ENCODE measurements at regions not wholly inside any gene's neighbourhood (a gene's known extent, or its start where the extent isn't known, plus 50 kb on each side); places are given as distances from the start of the nearest gene placed in this dataset.

DNA sequence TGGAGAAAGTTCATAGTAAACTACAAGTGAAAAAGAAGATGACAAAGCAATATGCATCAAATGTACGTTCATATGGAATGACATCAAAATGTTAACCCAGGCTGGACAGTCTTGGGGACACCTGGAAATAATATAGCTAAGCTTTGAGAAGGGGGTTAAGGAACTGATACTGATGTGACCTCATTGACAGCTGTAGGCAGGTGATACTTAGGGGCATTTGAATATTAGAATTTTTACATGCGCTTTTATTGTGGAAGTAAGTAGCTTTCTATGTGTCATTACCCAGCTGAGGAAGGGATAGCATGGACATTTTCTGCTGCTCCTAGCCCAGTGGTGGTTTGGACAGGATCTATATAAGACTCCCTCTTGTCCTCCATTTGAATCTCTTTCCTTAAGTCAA, 299.7 kb downstream of the CWC27 start:
- intact Hi-C loops (cut with micrococcal nuclease) = no loop called here

DNA sequence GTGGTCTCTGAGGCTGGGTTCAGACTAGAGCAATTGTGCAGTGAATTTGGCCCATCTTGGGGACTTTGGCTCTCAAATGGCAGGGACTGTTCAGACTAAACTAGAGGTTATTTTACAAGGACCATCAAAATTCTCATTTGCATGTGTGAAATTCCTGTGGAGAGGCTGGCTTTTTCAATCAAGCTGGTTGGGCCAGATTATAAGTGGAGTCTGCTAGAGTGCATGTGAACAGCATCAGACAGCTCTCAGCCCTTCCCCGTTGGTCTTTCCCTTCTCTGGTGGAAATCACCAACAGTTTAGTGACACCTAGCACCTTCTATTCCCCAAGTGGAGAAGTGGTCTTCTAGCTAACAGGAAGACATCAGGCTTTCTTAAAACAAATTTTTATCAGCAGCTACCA, 301.3 kb downstream of the CWC27 start:
- intact Hi-C loops (cut with micrococcal nuclease) = no loop called here

DNA sequence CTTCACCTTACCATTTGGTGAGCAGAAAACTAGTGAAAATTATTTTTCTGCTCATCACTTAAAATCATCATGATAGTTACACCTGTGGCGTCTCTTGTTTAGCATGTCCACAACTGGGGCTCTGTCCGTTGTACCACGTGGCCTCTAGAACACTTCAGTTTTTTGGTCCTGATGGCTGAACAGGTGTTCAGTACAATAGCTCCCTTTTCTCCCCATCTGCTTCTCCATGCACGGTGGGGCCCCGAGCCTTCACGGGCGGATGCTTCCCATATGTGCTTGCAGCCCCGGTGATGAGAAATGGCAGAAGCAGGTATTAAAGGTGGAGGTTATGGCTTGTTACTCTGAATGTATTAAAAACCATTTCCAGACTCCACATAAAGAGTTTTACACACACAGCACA, 304.1 kb downstream of the CWC27 start:
- intact Hi-C loops (cut with micrococcal nuclease) = no loop called here

DNA sequence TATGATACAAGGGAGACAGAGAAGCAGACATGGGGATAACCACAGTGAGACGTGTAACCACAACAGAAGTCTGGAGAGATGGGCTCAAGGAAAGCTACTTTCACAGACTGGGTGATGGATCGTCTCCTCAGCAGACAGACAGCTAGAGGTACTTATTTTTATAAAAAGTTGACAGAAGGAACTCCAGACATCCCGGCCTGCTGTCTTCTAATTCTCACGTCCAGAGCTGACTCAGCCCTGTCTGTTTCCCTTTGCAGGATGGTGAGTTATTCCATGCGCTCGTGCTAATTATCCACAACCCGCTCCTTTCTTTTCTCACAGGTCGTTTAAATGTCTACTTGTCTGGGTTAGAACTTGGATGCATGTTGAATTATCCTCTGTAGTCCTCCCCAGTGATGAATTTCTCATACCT, 304.5 kb downstream of the CWC27 start:
- intact Hi-C loops (cut with micrococcal nuclease) = no loop called here

DNA sequence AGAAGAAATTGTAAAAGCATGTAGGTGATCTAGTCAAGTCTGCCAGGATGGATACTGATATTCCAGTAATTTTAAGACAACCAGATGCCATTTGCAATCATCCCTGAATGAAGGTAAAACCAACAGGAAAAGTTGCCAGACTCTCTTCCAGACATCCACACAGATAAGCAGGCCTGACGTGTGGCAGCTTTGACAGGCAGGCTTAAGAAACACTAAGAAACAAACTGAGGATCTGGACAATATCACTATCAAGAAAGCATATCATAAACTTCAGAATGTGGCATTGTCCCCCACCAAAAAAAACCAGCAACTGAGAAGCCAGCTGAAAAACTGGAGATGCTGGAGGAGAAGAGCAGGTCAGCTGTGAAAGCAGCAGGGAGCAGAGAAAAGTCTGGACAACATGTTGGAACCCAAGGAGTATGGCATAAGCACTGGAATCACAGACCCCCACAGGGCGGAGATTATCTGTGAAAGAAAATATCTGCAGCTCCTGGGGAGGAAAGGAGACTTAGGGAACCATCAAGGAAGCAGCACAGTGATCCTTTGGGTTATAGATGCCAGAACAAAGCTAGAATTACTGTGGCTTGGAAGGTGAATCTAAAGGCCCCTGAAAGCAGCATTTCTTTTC, 307.0 kb downstream of the CWC27 start:
- intact Hi-C loops (cut with micrococcal nuclease) = loop anchor here (1.0 to 2.0 kb wide), 7 partner anchors 28 to 549 kb away; partner anchors contain the start of genes CENPK, CWC27, PPWD1 and SHLD3

DNA sequence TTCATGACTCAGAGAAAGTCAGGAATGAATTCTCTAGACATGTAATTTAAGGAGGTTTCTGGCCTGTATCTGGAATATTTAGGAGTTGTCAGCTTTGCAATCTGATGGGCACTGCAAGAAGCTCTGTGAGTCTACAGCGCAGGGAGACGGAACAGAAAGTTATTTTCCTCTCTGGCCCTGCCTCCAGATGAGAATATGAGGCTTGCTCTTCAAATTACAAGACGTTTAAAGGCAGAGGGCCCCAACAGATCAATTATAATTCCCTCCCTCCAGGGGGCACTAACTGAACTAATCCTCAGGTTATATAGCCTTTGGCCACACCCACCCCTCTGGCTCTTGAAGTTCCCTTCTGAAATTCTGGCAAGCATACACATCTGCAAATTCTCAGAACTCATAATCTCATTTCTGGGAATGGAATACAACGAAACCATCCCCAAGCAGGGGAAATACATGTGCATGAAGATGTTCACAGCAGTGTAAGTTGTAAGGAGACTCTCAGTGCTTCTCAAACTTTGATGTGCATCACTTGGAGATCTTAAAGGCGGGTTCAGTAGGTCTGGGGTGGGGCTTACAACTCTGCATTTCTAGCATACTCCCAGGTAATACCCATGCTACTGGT, 307.6 kb downstream of the CWC27 start:
- intact Hi-C loops (cut with micrococcal nuclease) = loop anchor here (1.0 to 2.0 kb wide), 7 partner anchors 27 to 548 kb away; partner anchors contain the start of genes CENPK, CWC27, PPWD1 and SHLD3

DNA sequence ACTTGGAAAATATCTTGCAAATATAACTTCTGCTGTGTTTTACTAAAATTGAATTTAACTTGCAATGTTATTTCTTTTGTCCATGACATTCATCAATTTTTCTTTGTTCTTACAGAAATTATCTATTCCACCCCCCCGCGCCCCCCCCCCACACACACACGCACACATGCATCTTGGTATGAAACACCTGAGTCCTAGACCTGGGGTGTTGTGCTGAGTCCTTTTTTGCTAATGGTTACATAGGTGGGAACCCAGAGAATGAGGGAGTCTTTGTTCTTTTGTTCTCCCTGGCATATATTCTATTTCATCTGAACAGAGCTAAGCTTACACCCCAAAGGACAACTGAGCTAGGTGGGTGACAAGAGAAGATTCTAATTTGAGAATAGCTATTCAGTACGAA, 308.9 kb downstream of the CWC27 start:
- intact Hi-C loops (cut with micrococcal nuclease) = loop anchor here (2.0 kb wide), 1 partner anchor 547 kb away; the partner anchor contains the start of genes SHLD3, TRAPPC13 and TRIM23

DNA sequence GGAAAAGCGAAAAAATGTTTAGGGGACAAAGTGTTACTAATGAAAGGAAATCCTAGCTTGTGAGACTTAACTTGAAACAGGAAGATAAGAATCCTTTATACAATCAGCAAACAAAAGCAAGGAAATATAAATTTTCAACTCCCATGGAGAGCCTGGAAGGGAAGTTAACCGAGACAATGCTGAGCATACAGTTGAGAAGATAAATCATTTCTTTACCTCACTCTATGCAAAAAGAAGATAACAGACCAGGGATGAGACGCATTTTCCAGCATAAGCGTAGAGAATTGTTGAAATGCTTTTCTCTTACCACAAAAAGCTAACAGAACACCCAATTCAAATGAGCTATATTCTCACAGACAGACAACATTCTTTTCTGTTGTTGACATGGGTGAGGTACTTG, 309.6 kb downstream of the CWC27 start:
- intact Hi-C loops (cut with micrococcal nuclease) = no loop called here

DNA sequence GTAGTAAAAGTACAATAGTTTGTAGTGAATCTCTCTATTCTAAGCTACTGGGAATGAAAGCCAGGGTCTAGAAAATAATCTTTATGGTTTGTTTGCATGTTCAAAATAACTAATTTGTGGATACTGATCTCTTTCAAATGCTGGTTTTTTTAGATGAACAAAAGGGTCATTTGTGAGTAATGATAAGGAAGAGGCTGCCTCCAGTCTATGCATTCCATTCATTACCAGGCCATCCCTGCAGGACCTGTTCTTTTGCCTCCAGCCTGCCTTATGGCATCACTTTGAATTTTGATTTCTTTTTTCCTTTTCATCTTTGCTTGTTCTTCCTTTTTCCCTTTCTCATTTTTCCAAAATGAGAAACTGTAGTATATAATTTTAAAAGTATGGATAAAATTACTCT, 312.3 kb downstream of the CWC27 start:
- intact Hi-C loops (cut with micrococcal nuclease) = no loop called here

DNA sequence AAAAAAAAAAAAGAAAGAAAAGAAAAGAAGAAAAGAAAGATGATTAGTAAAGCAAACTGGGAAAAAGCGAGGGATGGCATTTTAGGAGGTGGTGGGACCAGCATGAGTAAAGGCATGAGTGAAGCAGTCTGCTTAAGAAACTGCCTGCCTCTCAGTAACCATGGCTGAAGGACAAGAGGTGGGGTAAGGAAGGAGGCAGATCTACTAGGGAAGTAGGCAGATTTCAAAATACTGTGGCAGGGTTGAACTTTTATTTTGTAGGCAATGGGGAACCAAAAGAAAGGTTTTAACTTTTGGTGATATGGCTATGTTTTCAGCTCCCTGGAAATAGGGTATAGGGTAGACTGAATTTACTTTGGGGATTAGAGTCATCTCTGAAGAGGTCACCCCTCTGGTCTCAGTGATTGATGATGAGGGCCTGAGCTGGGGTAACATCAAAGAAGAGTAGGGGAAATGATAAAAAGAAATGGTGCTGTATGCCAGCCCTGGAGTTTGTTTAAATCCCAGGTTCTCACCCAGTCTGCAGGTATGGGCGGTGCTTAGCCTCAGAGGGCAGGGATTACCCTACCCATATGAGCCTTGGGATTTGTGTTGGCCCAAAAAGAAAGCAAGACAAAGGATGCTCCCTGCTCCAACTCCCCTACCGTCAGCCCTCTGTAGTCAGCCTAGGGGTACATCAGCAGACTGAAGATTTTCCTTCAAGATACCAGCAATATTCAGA, 316.2 kb downstream of the CWC27 start:
- intact Hi-C loops (cut with micrococcal nuclease) = no loop called here

DNA sequence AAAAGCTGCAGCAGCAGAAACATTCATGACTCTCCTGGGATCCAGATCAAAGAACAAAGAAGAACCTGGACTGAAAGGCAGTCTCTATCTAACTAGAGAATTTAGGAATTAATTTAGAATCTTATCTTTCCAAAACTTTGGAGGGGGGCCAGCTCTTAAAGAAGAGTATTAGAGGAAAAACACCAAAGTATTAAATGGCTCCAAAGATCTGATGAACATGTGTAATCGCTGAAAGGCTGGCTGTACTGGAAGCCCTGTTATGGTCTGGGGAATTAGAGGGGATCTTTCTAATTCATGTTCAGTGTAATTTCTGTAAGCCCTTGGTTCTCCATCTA, 316.8 kb downstream of the CWC27 start:
- intact Hi-C loops (cut with micrococcal nuclease) = no loop called here

DNA sequence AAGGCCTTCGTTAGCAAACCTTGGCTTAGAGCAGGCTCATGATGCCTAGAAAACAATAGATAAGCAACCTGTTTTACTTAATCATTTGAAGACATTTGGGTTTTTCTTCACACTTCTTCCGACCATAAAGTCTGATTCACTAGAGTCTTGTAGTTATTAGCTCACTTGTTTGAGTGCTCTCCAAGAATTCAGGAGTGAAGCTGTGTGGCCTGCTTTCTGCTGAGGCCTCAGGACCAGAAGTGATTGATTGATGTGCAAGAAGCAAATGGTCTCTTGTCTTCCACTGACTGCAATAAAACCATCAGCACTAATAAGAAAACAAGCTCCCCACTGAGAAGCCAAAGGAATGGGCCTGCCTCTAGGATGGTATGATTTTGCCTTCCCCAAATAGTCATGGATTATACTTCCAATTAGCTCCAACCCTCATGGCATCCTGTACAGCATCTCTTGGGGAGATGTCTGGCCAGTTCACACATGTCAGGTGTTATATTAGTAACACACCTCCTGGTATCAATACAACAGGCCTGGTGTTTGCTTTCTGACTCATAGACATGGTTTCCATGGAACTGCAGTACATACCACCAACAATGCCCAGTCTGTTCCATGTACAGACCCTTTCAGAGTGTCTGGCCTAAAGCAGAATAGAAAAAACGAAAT, 317.6 kb downstream of the CWC27 start:
- intact Hi-C loops (cut with micrococcal nuclease) = no loop called here

DNA sequence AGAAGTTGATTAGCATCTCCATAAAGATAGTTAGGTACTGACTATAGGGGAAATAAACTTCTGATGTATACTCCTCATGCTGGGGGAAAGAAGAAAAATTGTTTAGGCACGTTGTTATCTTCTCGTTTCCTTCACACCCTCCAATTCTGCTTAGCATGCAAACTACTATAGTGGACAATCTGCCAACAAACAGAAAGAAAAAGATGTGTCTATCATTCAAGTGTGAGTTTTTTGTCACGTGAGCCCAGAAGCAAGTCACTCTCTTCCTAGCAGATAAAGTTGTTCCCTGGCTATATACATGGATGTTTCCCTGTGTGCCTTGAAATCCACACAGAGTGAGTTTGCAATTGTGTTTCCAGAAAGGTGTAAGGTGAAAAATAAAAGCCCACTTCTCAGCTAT, 318.4 kb downstream of the CWC27 start:
- intact Hi-C loops (cut with micrococcal nuclease) = no loop called here

DNA sequence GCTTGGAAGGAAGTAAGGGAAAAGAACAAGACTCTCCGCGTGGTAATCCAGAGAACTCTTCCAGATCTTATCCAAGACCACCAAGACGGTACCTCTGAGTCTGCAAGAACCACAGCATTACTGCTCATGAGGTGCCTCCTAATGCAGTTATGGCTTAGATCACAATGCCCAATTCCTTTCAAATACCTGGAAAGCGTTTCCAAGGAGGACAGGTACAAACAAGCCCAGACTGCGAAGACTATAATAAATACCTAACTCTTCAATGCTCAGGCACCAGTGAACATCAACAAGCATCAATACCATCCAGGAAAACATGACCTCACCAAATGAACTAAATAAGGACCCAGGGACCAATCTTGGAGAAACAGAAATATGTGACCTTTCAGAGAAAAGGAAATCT, 325.5 kb downstream of the CWC27 start:
- intact Hi-C loops (cut with micrococcal nuclease) = no loop called here

DNA sequence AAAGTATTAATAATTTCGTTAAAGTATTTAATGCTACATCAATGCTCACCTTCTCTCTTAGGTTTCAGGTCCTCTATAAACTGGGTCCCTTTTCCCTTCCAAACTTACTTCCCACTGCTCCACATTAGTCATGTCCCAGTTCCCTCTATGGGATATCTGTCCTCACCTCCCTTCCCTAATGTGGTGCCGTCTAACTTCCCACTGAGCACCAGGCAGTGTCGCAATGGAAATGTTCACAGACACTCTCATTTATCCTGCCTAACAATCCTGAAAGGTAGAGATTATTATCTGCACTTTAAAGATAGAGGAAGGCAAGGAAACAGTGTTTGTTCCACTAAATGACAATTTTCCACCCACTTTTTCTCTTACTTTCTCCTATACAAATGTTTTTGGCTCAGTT, 329.7 kb downstream of the CWC27 start:
- intact Hi-C loops (cut with micrococcal nuclease) = no loop called here

Measured in T-helper 1 cell treated with Interleukin-12 subunit alpha and Interleukin-12 subunit beta and Interleukin-4 antibody, amounts not matched to agents 30 ng/mL and 1 ng/mL, for 36 hours (primary cell).